ENCODE measurements at regions not wholly inside any gene's neighbourhood (a gene's known extent, or its start where the extent isn't known, plus 50 kb on each side); places are given as distances from the start of the nearest gene placed in this dataset.
A peak's percentile ranks its signal among the peaks of the same experiment; 100 is the strongest.

DNA sequence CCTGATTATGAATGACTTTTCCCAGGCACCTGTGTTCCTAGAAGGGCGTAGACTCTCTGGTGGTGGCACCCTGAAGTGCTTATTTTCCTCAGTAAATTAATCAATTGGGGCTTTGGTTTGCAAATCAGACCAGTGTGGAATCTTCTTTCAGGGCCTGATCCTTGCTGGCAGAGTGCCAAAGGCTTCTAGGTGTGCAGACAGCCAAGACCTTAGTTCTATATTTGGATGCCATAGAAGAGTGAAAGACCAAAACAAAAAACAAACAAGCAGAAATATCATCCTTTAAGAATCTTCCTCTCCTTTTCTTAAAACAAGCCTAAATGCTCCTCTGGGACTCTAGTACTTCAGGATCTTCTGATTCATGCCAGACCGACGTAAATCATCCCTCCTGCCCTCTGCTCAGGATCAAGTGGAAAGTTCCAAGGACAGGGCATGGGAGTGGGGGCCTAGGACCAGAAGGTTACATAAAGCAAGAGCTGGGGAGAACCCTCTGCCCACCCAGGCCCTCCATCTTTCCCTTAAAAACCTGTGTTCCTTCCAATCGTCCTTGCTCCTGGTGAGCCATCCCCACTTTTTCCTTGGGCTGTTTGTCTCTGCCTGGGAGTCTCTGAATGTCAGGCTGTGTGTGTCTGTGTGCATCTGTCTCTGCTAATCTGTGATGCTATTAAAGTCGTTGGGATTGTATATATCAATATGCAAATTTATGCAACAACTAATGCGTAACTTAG is 70.5 kb upstream of the MYLIP start:
- H3K36me3 ChIP-seq (replicated peaks in 1 of 2; ENCODE audit: insufficient read depth in 1 of 2, low read depth in 2 of 2), result no peaks in the 10 kb centered on the region
- H3K27me3 ChIP-seq, result no peaks in the 10 kb centered on the region
- DNase-seq (peak in 2 of 4 donors; percentile 21 to 36), ATAC-seq (no peak)
- intact Hi-C loops (cut with DNase I), result no loop called here
- H3K9me3 ChIP-seq, result no peaks in the 10 kb centered on the region
- 75 to 82% methylated on average over 6 of the region's 6 CpGs for WGBS, 2 donors
- TF ChIP-seq POLR2A (IDR thresholded peaks at IDR 0.05), result no peak
- TF ChIP-seq, protein P1, sequence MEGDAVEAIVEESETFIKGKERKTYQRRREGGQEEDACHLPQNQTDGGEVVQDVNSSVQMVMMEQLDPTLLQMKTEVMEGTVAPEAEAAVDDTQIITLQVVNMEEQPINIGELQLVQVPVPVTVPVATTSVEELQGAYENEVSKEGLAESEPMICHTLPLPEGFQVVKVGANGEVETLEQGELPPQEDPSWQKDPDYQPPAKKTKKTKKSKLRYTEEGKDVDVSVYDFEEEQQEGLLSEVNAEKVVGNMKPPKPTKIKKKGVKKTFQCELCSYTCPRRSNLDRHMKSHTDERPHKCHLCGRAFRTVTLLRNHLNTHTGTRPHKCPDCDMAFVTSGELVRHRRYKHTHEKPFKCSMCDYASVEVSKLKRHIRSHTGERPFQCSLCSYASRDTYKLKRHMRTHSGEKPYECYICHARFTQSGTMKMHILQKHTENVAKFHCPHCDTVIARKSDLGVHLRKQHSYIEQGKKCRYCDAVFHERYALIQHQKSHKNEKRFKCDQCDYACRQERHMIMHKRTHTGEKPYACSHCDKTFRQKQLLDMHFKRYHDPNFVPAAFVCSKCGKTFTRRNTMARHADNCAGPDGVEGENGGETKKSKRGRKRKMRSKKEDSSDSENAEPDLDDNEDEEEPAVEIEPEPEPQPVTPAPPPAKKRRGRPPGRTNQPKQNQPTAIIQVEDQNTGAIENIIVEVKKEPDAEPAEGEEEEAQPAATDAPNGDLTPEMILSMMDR (IDR thresholded peaks at IDR 0.05), result no peak
- H3K27ac ChIP-seq, result no peak overlapping the region
- H3K4me3 ChIP-seq, result no peak overlapping the region
- H3K4me1 ChIP-seq, result no peaks in the 10 kb centered on the region

DNA sequence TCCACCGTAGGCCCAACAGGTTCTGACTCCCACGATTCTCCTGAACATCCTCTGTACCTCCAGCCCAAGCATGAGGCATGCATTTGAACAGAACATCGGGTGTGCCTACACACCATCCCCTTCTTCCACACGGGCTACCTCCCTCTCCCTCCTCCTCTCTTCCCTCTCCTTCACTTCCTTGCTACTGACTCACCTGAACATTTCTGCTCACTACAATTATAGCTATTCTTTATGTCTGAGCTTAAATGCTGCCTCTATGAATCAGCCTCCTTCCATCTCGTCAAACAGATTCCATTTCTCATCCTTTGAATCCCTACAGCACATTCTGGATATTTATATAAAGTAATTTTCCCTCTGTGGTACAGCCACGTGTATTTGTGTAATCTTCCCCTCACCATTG is 71.4 kb upstream of the MYLIP start:
- H3K4me1 ChIP-seq, result no peaks in the 10 kb centered on the region
- H3K4me3 ChIP-seq, result no peak overlapping the region
- TF ChIP-seq, protein P1 (IDR thresholded peaks at IDR 0.05), result no peak
- no peak for TF ChIP-seq POLR2A (IDR thresholded peaks at IDR 0.05)
- WGBS, 2 donors, result 77 to 78% methylated on average over 6 of the region's 6 CpGs
- no peak overlapping the region for H3K27ac ChIP-seq
- intact Hi-C loops (cut with DNase I), result no loop called here
- H3K27me3 ChIP-seq, result no peaks in the 10 kb centered on the region
- no peak for DNase-seq
- ATAC-seq, result no peak
- no peaks in the 10 kb centered on the region for H3K36me3 ChIP-seq (replicated peaks in 1 of 2; ENCODE audit: insufficient read depth in 1 of 2, low read depth in 2 of 2)
- no peaks in the 10 kb centered on the region for H3K9me3 ChIP-seq

DNA sequence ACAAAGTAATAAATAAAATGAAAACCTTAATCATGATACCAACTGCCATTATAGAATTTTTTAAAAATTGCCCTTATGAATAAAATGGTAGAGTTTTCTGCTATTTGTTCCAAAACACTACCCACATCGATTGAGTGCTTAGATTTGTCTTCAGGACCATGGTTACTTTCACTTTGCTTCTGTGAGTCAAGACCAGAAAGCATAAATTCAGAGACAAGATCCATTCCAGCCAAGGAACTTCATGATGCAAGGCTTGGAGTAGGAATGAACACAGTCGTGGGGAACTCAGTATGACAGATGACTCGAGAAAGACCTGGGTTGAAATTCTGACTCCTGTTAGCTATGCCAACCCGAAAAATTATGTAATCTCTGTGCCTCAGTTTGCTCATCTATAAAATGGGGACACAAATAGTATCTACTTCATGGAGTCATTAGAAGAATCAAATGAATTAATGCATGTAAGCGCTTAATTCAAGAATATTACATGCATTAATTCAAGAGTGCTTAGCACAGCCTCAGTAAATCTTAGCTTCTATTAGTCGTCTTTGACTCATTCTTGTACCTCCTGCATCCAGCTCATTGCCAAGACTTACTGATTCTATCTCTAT is 72.5 kb upstream of the MYLIP start:
- WGBS, 2 donors, result 79 to 80% methylated on average over 6 of the region's 6 CpGs

DNA sequence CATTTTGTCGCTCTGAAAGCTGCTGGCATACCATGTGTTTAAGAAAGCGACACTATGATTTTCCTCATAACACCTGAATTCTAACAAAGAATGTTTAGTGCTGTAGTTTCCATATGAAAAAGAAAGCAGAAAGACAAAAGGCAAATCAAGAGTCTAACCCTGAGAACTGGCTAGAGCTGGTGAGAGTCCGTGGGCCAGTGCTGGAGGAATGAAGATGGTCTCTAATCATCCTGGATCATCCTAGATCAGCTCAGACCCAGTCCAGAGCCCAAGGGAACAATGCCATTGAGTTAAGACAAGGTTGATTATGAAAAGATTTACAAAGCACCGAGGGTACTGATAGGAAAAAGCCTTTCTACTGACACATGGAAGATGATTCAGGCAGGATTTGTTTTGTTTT is 73.0 kb upstream of the MYLIP start:
- H3K4me3 ChIP-seq, result no peak overlapping the region
- WGBS, 2 donors, result 85 to 90% methylated on average over 4 of the region's 4 CpGs
- H3K27me3 ChIP-seq, result no peaks in the 10 kb centered on the region
- TF ChIP-seq, protein P1 (IDR thresholded peaks at IDR 0.05), result no peak
- no peak for TF ChIP-seq POLR2A (IDR thresholded peaks at IDR 0.05)
- no peaks in the 10 kb centered on the region for H3K9me3 ChIP-seq
- no peaks in the 10 kb centered on the region for H3K4me1 ChIP-seq
- no peaks in the 10 kb centered on the region for H3K36me3 ChIP-seq (replicated peaks in 1 of 2; ENCODE audit: insufficient read depth in 1 of 2, low read depth in 2 of 2)
- intact Hi-C loops (cut with DNase I), result no loop called here
- H3K27ac ChIP-seq, result no peak overlapping the region
- ATAC-seq (no peak), DNase-seq (no peak)

More for the DNA sequence above, 72.5 kb upstream of the MYLIP start:
- Histone ChIP-seq H3K27me3 (no peaks in the 10 kb centered on the region), H3K9me3 (no peaks in the 10 kb centered on the region), H3K36me3 (replicated peaks in 1 of 2; ENCODE audit: insufficient read depth in 1 of 2, low read depth in 2 of 2) (no peaks in the 10 kb centered on the region), H3K4me1 (no peaks in the 10 kb centered on the region), H3K4me3 (no peak overlapping the region), H3K27ac (no peak overlapping the region)
- ATAC-seq (no peak), DNase-seq (no peak)
- intact Hi-C loops (cut with DNase I), result no loop called here
- TF ChIP-seq, protein P1 (IDR thresholded peaks at IDR 0.05), result no peak
- TF ChIP-seq POLR2A (IDR thresholded peaks at IDR 0.05), result no peak

DNA sequence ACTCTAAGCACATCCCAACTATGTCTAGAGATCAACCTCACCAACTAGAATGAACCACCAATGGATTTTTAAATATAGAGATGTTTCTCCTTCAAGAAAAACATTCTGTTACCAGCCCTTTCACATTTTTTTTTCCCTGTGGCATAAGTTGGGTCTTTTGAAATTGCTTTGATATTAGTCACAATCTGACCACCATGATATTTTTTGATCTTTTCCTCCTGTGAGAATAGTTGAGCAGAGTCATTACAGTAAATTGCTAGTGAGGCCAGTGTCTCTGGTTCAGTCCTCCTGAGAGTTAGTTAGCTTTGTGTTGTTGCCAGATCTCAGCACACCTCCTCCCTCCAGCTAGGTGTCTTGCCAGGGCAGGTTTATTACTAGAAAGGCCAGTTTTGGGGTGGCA is 79.7 kb upstream of the MYLIP start:
- no peaks in the 10 kb centered on the region for H3K27me3 ChIP-seq
- peaks cover 1% of the 10 kb centered on the region for H3K4me1 ChIP-seq
- no peak for ATAC-seq
- no peaks in the 10 kb centered on the region for H3K36me3 ChIP-seq (replicated peaks in 1 of 2; ENCODE audit: insufficient read depth in 1 of 2, low read depth in 2 of 2)
- H3K9me3 ChIP-seq, result no peaks in the 10 kb centered on the region
- H3K4me3 ChIP-seq, result no peak overlapping the region
- no peak for DNase-seq
- H3K27ac ChIP-seq, result no peak overlapping the region
- no peak for TF ChIP-seq POLR2A (IDR thresholded peaks at IDR 0.05)
- TF ChIP-seq, protein P1 (IDR thresholded peaks at IDR 0.05), result no peak
- intact Hi-C loops (cut with DNase I), result no loop called here

All from body of pancreas (tissue), 4 donors.